ENCODE measurements at regions not wholly inside any gene's neighbourhood (a gene's known extent, or its start where the extent isn't known, plus 50 kb on each side); places are given as distances from the start of the nearest gene placed in this dataset.

GRCh38 chr15:69854521-69855181 lies 243.1 kb downstream of the TLE3 start:
- WGBS (ENCODE audit: low lambda C conversion rate): 37% methylated on average over 11 of the region's 11 CpGs
- ChIA-PET CTCF (no interaction called here), POLR2A (interaction anchor here (0.6 kb wide), 1 partner anchor 177 kb away, joined by 4 read pairs; no protein-coding TSS in a partner anchor)
- Histone ChIP-seq H3K4me3 (ENCODE audit: low read depth in 2 of 2, low read length in 1 of 2) (peak overlapping the region; percentile 12 to 13; a peak in 2 of 4 replicates), H3K27me3 (ENCODE audit: insufficient read depth) (no peaks in the 10 kb centered on the region), H3K9me3 (no peaks in the 10 kb centered on the region), H2AFZ (ENCODE audit: low read depth) (peak overlapping the region; percentile 71; the same call in 1 of the 2 replicates), H3K4me2 (peak overlapping the region; percentile 61), H3K27ac (ENCODE audit: low read depth in 2 of 2, low read length in 1 of 2) (peak overlapping the region; percentile 76 to 98), H3K9ac (peak overlapping the region; percentile 67; the same call in 1 of the 2 replicates), H4K20me1 (ENCODE audit: insufficient read depth) (no peaks in the 10 kb centered on the region), H3F3A (replicated peaks; ENCODE audit: insufficient read depth) (peaks cover 29% of the 10 kb centered on the region), H3K4me1 (ENCODE audit: control insufficient read depth in 1 of 2, insufficient read depth in 2 of 2, low read depth in 1 of 2, low read length in 1 of 2) (peaks cover 35 to 40% of the 10 kb centered on the region in 2 experiments), H3K36me3 (replicated peaks in 1 of 2; ENCODE audit: control insufficient read depth in 1 of 2, insufficient read depth in 2 of 2, low read length in 1 of 2) (no peaks in the 10 kb centered on the region), H3K79me2 (ENCODE audit: insufficient read depth) (peaks cover 7% of the 10 kb centered on the region; the same call in 1 of the 2 replicates), H3K9me2 (no peaks in the 10 kb centered on the region)
- peak; percentile 39 for DNase-seq
- TF ChIP-seq CHD2 (IDR thresholded peaks at IDR 0.05; ENCODE audit: low read length, partially characterized antibody) (no peak), FOSL2 (IDR thresholded peaks at IDR 0.05; ENCODE audit: borderline replicate concordance, low read depth) (peak; percentile 23; the same call in 1 of the 2 replicates), PBX3 (IDR thresholded peaks at IDR 0.05) (peak; percentile 84), FOXM1 (IDR thresholded peaks at IDR 0.05; ENCODE audit: low read depth) (no peak), CTCF (IDR thresholded peaks at IDR 0.05) (peak; percentile 23), TCF12 (IDR thresholded peaks at IDR 0.05) (peak; percentile 82), JUND (IDR thresholded peaks at IDR 0.05) (peak; percentile 28; the same call in 1 of the 2 replicates), FOXJ3 (CRISPR knock-in tag; IDR thresholded peaks at IDR 0.05) (no peak), NFIC (IDR thresholded peaks at IDR 0.05; ENCODE audit: borderline replicate concordance) (peak; percentile 52; the same call in 1 of the 2 replicates), TEAD4 (IDR thresholded peaks at IDR 0.05; ENCODE audit: borderline replicate concordance, insufficient read depth) (peak; percentile 52; the same call in 1 of the 2 replicates), ELF1 (IDR thresholded peaks at IDR 0.05) (0 out of 2 replicates have a peak, but pooled peaks have one; percentile 22), RXRA (IDR thresholded peaks at IDR 0.05; ENCODE audit: borderline replicate concordance, low read depth) (peak; percentile 35; the same call in 1 of the 2 replicates), EP300 (IDR thresholded peaks at IDR 0.05; ENCODE audit: borderline replicate concordance in 1 of 2, low read depth in 1 of 2, low read length in 1 of 2) (peak; percentile 20 to 77; a peak in 2 of 4 replicates), GABPA (IDR thresholded peaks at IDR 0.05; ENCODE audit: low read depth) (no peak)
- TF ChIP-seq, protein P1, sequence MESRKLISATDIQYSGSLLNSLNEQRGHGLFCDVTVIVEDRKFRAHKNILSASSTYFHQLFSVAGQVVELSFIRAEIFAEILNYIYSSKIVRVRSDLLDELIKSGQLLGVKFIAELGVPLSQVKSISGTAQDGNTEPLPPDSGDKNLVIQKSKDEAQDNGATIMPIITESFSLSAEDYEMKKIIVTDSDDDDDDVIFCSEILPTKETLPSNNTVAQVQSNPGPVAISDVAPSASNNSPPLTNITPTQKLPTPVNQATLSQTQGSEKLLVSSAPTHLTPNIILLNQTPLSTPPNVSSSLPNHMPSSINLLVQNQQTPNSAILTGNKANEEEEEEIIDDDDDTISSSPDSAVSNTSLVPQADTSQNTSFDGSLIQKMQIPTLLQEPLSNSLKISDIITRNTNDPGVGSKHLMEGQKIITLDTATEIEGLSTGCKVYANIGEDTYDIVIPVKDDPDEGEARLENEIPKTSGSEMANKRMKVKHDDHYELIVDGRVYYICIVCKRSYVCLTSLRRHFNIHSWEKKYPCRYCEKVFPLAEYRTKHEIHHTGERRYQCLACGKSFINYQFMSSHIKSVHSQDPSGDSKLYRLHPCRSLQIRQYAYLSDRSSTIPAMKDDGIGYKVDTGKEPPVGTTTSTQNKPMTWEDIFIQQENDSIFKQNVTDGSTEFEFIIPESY (IDR thresholded peaks at IDR 0.05; ENCODE audit: borderline replicate concordance, low read depth): no peak
- TF ChIP-seq, protein P2, sequence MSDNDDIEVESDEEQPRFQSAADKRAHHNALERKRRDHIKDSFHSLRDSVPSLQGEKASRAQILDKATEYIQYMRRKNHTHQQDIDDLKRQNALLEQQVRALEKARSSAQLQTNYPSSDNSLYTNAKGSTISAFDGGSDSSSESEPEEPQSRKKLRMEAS (IDR thresholded peaks at IDR 0.05; ENCODE audit: low read depth): peak; percentile 47; the same call in 1 of the 2 replicates
- TF ChIP-seq, protein P3, sequence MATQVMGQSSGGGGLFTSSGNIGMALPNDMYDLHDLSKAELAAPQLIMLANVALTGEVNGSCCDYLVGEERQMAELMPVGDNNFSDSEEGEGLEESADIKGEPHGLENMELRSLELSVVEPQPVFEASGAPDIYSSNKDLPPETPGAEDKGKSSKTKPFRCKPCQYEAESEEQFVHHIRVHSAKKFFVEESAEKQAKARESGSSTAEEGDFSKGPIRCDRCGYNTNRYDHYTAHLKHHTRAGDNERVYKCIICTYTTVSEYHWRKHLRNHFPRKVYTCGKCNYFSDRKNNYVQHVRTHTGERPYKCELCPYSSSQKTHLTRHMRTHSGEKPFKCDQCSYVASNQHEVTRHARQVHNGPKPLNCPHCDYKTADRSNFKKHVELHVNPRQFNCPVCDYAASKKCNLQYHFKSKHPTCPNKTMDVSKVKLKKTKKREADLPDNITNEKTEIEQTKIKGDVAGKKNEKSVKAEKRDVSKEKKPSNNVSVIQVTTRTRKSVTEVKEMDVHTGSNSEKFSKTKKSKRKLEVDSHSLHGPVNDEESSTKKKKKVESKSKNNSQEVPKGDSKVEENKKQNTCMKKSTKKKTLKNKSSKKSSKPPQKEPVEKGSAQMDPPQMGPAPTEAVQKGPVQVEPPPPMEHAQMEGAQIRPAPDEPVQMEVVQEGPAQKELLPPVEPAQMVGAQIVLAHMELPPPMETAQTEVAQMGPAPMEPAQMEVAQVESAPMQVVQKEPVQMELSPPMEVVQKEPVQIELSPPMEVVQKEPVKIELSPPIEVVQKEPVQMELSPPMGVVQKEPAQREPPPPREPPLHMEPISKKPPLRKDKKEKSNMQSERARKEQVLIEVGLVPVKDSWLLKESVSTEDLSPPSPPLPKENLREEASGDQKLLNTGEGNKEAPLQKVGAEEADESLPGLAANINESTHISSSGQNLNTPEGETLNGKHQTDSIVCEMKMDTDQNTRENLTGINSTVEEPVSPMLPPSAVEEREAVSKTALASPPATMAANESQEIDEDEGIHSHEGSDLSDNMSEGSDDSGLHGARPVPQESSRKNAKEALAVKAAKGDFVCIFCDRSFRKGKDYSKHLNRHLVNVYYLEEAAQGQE (IDR thresholded peaks at IDR 0.05; ENCODE audit: low read depth, low read length): 0 out of 2 replicates have a peak, but pooled peaks have one; percentile 3

Measured in SK-N-SH (cell line).